GM21423 (cell line): ENCODE measurements at regions not wholly inside any gene's neighbourhood (a gene's known extent, or its start where the extent isn't known, plus 50 kb on each side); places are given as distances from the start of the nearest gene placed in this dataset.
"Not testable (repeated sequence)": the region's sequence is repeated elsewhere in the genome, so short reads cannot be mapped to it uniquely, and the experiment has no call there.

Experiments used
- ATAC-seq: cut with Tn5 transposase; IDR thresholded peaks from one replicate; pipeline ENCODE4 v1.9.1; 2021; ENCODE audit warnings: mild to moderate bottlenecking, moderate library complexity; ENCODE audit not compliant: unreplicated experiment

GRCh38 chr2:220703279-220703678, 868.8 kb downstream of the EPHA4 start:
- no peak for ATAC-seq

- ATAC-seq: no peak
Measured at GRCh38 chr2:220704081-220704480, 868.0 kb downstream of the EPHA4 start.

GRCh38 chr2:220704810-220705209, 867.3 kb downstream of the EPHA4 start:
- no peak for ATAC-seq

GRCh38 chr2:220705678-220706077, 866.4 kb downstream of the EPHA4 start:
- ATAC-seq: no peak

GRCh38 chr2:220707261-220707660, 864.8 kb downstream of the EPHA4 start:
- ATAC-seq: no peak

GRCh38 chr2:220708366-220708765, 863.7 kb downstream of the EPHA4 start:
- ATAC-seq: no peak

- ATAC-seq: no peak
Measured at GRCh38 chr2:220717283-220717682, 854.8 kb downstream of the EPHA4 start.

GRCh38 chr2:220736778-220737177, 835.3 kb downstream of the EPHA4 start:
- no peak for ATAC-seq

GRCh38 chr2:220743203-220743602, 828.9 kb downstream of the EPHA4 start:
- ATAC-seq: no peak

GRCh38 chr2:220744861-220745260, 827.2 kb downstream of the EPHA4 start:
- no peak for ATAC-seq

GRCh38 chr2:220745682-220746081, 826.4 kb downstream of the EPHA4 start:
- ATAC-seq: no peak

GRCh38 chr2:220747736-220748135, 824.4 kb downstream of the EPHA4 start:
- no peak for ATAC-seq

GRCh38 chr2:220748875-220749479, 823.1 kb downstream of the EPHA4 start:
- ATAC-seq: no peak

GRCh38 chr2:220753486-220753885, 818.6 kb downstream of the EPHA4 start:
- ATAC-seq: no peak

- ATAC-seq: no peak
Measured at GRCh38 chr2:220756653-220757052, 815.5 kb downstream of the EPHA4 start.

GRCh38 chr2:220758376-220758775, 813.7 kb downstream of the EPHA4 start:
- ATAC-seq: not testable (repeated sequence)

- no peak for ATAC-seq
Measured at GRCh38 chr2:220764171-220764570, 807.9 kb downstream of the EPHA4 start.

- ATAC-seq: no peak
Measured at GRCh38 chr2:220767591-220768255, 804.4 kb downstream of the EPHA4 start.

GRCh38 chr2:220775856-220776488, 796.1 kb downstream of the EPHA4 start:
- ATAC-seq: no peak

- ATAC-seq: not testable (repeated sequence)
Measured at GRCh38 chr2:220779076-220779475, 793.0 kb downstream of the EPHA4 start.

- no peak for ATAC-seq
Measured at GRCh38 chr2:220779511-220779910, 792.6 kb downstream of the EPHA4 start.

- ATAC-seq: no peak
Measured at GRCh38 chr2:220779931-220780330, 792.2 kb downstream of the EPHA4 start.
